Body of pancreas (tissue), 4 donors: ENCODE measurements at regions not wholly inside any gene's neighbourhood (a gene's known extent, or its start where the extent isn't known, plus 50 kb on each side); places are given as distances from the start of the nearest gene placed in this dataset.
"Not testable (repeated sequence)": the region's sequence is repeated elsewhere in the genome, so short reads cannot be mapped to it uniquely, and the experiment has no call there.

Experiments
- ATAC-seq: fragments of 150-250 bp; one replicate; pipeline ENCODE4 v1.9.1; 2016
- DNase-seq, 4 donors: peaks; one replicate each; pipeline ENCODE4 v3.0.0-alpha.2; 2019
- H3K27ac ChIP-seq, 4 donors: fragments of 200-600 bp; sonication (generic); 1 replicate in 3 of 4; 2 replicates in 1 of 4; pipeline versions ENCODE4 v1.5.1 to v1.6.1; 2016 to 2019; ENCODE audit warnings: mild to moderate bottlenecking in 1 of 4, mixed read lengths in 1 of 4, moderate library complexity in 1 of 4
- H3K27me3 ChIP-seq, 2 donors: fragments of 200-600 bp; sonication (generic); one replicate each; pipeline ENCODE4 v1.6.0; 2016; ENCODE audit warnings: mild to moderate bottlenecking in 1 of 2
- H3K36me3 ChIP-seq, 2 donors: fragments of 200-600 bp; sonication (generic); replicated peaks in 1 of 2; 2 replicates each; pipeline ENCODE4 v1.5.1; 2016; ENCODE audit warnings: low read depth in 2 of 2; ENCODE audit not compliant: insufficient read depth in 1 of 2
- H3K4me1 ChIP-seq: fragments of 200-600 bp; sonication (generic); one replicate; pipeline ENCODE4 v1.6.0; 2016
- H3K4me3 ChIP-seq, 2 donors: fragments of 200-600 bp; sonication (generic); 1 replicate in 1 of 2; 2 replicates in 1 of 2; pipeline ENCODE4 v1.5.1; 2016 to 2019
- H3K9me3 ChIP-seq, 3 donors: fragments of 200-600 bp; sonication (generic); 1 replicate in 2 of 3; 2 replicates in 1 of 3; pipeline ENCODE4 v1.5.1; 2016
- CTCF ChIP-seq, 7 experiments: fragments of 450-650 bp in 4 of 7; fragments of 200-600 bp in 3 of 7; sonication (generic) in 3 of 7; IDR thresholded peaks; one replicate each; pipeline ENCODE4 v1.5.1; 2016 to 2019; ENCODE audit warnings: antibody characterized with exemption in 7 of 7
- POLR2A ChIP-seq, 3 donors: fragments of 450-650 bp; IDR thresholded peaks; one replicate each; pipeline ENCODE4 v1.6.1; 2016; ENCODE audit warnings: antibody characterized with exemption in 3 of 3, mild to moderate bottlenecking in 2 of 3
- WGBS, 2 donors: methylation state at CpG; one replicate each; pipeline ENCODE4 v1.1.5; 2017; 5-methylcytosine and 5-hydroxymethylcytosine counted together
- intact Hi-C: fragments of 100-400 bp; cut with DNase I; formaldehyde crosslinking; loops from one replicate; pipeline ENCODE4 v1.15.1; 2023

DNA sequence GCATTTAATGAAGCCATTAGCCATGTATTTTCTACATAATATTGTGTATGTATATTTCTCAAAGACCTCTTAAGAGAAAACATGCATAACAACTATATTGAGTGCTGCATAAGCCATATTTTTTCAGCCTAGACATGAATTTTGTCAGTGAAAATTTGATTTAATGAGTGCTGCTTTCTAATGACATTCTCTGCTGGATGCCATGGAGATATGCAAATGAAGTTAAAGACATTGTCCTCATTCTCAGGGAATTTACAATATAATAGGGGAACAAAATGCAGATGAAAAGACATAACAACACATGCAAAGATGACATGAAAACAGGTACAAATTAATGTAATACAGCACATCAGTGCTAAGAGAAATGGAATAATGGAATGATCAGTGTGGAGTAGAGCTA, 118.7 kb downstream of the ATOH1 start:
- Histone ChIP-seq H3K27ac (no peak overlapping the region), H3K4me1 (no peaks in the 10 kb centered on the region), H3K9me3 (no peaks in the 10 kb centered on the region), H3K4me3 (peak overlapping the region in 1 of 2 donors; percentile 3), H3K27me3 (no peaks in the 10 kb centered on the region), H3K36me3 (no peaks in the 10 kb centered on the region)
- DNase-seq = no peak
- no peak for TF ChIP-seq CTCF (IDR thresholded peaks at IDR 0.05)
- no peak for TF ChIP-seq POLR2A (IDR thresholded peaks at IDR 0.05)
- intact Hi-C loops = no loop called here
- ATAC-seq = no peak

DNA sequence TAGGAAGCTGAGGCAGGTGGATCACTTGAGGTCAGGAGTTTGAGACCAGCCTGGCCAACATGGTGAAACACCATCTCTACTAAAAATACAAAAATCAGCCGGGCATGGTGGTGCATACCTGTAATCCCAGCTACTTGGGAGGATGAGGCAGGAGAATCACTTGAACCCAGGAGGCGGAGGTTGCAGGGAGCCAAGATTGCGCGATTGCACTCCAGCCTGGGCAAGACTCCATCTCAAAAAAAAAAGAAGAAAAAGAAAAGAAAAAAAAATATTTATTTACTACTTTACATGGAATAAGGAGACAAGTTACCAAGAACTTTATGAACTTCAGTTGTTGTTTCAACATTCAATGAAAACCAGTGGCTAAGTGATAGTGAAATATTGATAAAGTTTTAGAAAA, 121.7 kb downstream of the ATOH1 start:
- H3K27ac ChIP-seq, intact Hi-C loops, DNase-seq, H3K9me3 ChIP-seq, H3K4me3 ChIP-seq, ATAC-seq, H3K27me3 ChIP-seq, H3K36me3 ChIP-seq, H3K4me1 ChIP-seq: not testable (repeated sequence)
- 65 to 86% methylated on average over 4 of the region's 4 CpGs for WGBS, 2 donors

GRCh38 chr4:93957186-93957585, 128.6 kb downstream of the ATOH1 start:
- H3K27me3 ChIP-seq = no peaks in the 10 kb centered on the region
- WGBS, 2 donors = 77 to 91% methylated on average over 1 of the region's 1 CpG
- no peaks in the 10 kb centered on the region for H3K4me1 ChIP-seq
- H3K27ac ChIP-seq = no peak overlapping the region
- intact Hi-C loops = no loop called here
- no peak for TF ChIP-seq CTCF (IDR thresholded peaks at IDR 0.05)
- no peak for TF ChIP-seq POLR2A (IDR thresholded peaks at IDR 0.05)
- H3K9me3 ChIP-seq = no peaks in the 10 kb centered on the region
- no peaks in the 10 kb centered on the region for H3K36me3 ChIP-seq
- DNase-seq = no peak
- no peak overlapping the region for H3K4me3 ChIP-seq
- no peak for ATAC-seq

GRCh38 chr4:93960450-93960849, 131.9 kb downstream of the ATOH1 start:
- Histone ChIP-seq H3K4me1 (no peaks in the 10 kb centered on the region), H3K27ac (no peak overlapping the region), H3K27me3 (no peaks in the 10 kb centered on the region), H3K9me3 (no peaks in the 10 kb centered on the region), H3K36me3 (no peaks in the 10 kb centered on the region), H3K4me3 (no peak overlapping the region)
- DNase-seq (no peak), ATAC-seq (no peak)
- intact Hi-C loops = no loop called here
- TF ChIP-seq POLR2A (IDR thresholded peaks at IDR 0.05) = no peak
- TF ChIP-seq CTCF (IDR thresholded peaks at IDR 0.05) = no peak

DNA sequence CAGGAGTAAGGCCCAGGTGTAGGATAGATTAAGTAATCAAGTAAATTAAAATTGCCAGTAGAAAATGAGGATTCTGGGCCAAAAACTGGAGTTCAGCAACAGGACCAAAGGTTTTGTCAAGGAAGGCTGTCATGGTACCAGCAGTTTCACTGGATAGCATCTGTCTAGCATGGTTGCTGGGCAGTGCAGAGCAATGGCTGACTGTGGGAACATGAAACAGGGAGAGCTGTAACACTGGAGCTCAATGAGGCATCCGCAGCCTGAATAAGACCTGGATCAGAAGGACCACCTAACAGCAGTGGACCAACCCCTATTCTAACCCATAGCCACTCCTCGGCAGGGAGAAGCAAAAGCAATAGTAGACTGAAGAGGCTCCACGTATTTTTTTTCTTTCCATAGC, 132.4 kb downstream of the ATOH1 start:
- no peaks in the 10 kb centered on the region for H3K9me3 ChIP-seq
- H3K4me3 ChIP-seq = no peak overlapping the region
- no peak overlapping the region for H3K27ac ChIP-seq
- ATAC-seq (no peak), DNase-seq (no peak)
- no peaks in the 10 kb centered on the region for H3K27me3 ChIP-seq
- intact Hi-C loops = no loop called here
- TF ChIP-seq CTCF (IDR thresholded peaks at IDR 0.05) = no peak
- TF ChIP-seq POLR2A (IDR thresholded peaks at IDR 0.05) = no peak
- H3K36me3 ChIP-seq = no peaks in the 10 kb centered on the region
- 51 to 58% methylated on average over 3 of the region's 3 CpGs for WGBS, 2 donors
- no peaks in the 10 kb centered on the region for H3K4me1 ChIP-seq
